COLO668 (cell line): ENCODE measurements at regions not wholly inside any gene's neighbourhood (a gene's known extent, or its start where the extent isn't known, plus 50 kb on each side); places are given as distances from the start of the nearest gene placed in this dataset.
"Not testable (repeated sequence)": the region's sequence is repeated elsewhere in the genome, so short reads cannot be mapped to it uniquely, and the experiment has no call there.

Experiments used
- DNase-seq: peaks from one replicate; lab custom pipeline; 2025; ENCODE audit not compliant: unreplicated experiment; lab: John Stamatoyannopoulos, UW

DNA sequence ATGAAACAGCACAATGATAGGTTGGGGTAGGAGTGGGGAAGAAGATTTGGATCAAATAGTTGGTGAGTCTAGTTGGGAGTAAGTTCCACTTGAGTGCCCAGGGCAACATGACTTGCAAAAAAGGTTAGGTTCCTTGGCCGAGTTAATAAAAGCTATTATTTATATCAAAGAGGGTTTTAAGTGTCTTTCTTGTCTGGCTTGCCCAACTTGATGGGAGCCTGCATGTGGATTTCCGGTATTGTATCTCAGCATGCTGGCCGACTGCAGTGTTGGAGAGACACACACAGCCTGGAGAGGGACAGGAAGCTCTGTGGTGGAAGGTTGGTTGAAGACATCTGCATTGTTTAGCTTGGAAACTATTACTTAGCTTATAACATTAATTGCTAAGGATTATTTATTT, 449.5 kb upstream of the TBL1XR1 start:
- DNase-seq: no peak

GRCh38 chr3:177647341-177647740, 450.1 kb upstream of the TBL1XR1 start:
- DNase-seq: no peak

DNA sequence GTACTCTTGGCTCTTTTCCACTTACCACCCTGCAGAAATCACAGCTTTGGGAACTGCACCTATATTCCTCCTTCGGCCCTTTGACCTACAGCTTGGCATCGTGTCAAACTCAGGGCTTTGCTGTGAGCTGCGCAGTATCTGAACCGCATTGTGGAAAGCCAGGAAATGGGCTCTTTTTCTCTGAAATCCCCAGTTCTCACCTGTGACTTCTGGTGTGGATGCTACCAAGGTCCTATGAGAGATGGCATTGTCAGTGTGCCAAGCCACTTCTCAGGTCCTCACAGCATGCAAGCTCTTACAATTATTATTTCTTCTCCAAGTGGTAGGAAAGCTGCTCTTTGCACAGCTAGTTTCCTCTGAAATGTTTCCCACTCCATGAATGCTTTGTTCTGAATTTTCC, 450.6 kb upstream of the TBL1XR1 start:
- DNase-seq: no peak

DNA sequence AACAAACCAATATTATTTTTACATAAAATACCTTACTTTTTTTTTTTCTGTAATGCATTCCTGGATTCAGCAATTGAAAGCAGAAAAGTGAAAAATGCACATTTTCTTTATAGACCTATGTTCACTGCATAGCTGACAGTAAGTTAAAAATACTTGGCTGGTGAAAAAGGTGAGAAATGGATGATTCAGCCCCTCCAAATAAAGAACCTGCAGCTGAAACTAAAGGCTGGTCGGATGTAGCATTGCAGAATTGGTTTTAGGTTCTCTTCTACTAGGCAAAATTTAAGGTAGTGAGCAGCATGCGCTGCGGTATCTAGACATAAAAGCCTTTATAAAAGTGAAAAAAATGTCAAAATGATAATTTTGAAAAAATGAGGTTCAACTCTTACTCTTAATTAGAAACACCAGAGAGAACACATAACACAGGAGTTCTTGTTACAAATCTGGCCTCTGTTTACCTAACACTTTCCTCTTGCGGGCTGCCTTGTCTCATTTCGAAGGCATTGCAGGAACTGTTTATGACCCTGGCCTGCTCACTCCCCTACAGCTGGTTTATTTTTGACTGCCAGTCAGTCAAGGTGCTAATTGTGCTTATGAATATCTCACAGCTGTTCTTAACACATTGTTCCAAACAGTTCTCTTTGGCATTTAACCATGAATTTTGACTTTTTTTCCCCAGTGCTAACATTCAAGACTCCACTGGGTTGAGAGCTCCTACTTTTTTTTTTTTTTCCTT, 455.4 kb upstream of the TBL1XR1 start:
- no peak for DNase-seq

DNA sequence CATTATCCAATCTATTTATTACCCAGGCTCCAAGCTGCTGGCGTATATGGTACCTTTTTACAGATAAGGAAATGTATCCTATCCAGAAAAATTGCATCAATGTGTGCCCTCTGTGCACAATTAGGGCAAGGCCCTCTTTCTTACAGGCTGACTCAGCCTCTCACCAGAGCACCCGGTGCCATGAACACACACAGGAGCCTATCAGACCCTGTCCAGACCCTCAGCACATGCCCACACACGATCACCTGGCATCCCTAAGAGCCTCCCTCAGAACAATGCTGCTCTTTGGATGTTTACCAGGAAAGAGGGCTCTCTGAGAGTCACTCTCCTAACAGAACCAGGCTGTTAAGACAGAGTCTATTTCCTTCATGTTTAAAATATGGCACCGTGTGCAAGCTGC, 460.0 kb upstream of the TBL1XR1 start:
- DNase-seq: no peak

DNA sequence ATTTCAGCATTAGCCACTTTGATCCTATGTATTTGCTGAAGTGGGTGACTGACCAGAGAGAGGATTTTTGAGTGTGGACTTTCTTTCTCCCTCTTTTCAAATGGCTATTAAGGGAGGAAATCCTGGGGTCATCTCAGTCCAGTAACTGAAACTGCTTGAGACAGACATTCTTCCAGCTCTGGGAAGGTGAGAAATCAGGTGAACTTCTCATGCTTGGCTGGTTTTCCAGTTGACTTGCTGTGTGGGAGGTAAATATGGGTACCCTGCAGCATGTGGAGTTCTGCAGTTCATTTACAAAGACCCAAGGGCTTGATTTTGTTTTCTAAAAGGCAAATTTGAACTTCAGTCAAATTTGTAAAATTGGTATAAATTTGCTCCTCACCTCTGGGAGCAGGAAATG, 461.1 kb upstream of the TBL1XR1 start:
- no peak for DNase-seq

DNA sequence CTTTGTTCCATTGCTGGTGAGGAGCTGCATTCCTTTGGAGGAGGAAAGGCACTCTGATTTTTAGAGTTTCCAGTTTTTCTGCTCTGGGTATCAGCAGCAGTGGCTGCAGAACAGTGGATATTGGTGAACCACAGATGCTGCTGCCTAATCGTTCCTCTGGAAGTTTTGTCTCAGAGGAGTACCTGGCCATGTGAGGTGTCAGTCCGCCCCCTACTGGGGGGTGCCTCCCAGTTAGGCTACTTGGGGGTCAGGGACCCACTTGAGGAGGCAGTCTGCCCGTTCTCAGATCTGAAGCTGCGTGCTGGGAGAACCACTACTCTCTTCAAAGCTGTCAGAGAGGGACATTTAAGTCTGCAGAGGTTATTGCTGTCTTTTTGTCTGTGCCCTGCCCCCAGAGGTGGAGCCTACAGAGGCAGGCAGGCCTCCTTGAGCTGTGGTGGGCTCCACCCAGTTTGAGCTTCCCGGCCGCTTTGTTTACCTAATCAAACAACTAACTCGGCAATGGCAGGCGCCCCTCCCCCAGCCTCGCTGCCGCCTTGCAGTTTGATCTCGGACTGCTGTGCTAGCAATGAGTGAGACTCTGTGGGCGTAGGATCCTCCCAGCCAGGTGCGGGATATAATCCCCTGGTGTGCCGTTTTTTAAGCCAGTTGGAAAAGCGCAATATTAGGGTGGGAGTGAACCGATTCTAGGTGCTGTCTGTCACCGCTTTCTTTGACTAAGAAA, 467.3 kb upstream of the TBL1XR1 start:
- DNase-seq: not testable (repeated sequence)

DNA sequence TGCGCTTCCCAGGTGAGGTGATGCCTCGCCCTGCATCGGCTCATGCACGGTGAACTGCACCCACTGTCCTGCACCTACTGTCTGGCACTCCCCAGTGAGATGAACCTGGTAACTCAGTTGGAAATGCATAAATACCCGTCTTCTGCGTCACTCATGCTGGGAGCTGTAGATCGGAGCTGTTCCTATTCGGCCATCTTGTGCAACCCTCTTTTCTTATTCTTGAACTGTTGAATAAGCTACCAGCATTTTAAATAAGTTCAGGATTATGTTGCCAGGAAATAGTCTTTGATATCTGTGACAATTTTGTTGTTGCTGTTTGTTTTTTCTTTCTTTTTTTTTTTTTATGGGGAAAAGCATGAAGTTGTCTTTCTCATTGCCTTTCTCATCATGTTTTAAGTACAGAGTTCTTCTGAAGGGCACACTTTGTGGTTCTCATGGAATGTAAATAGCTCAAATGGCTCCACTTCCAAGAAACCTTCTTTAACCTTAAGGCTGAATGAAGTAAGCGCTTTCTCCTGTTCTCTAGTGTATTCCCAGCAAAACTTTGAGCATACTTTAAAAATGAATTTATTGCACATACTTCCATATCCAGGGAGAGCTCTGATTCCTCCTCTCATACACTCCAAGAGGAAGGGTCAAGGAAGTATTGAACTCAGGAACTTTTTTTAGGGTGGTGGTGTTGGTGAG, 468.0 kb upstream of the TBL1XR1 start:
- DNase-seq: no peak

DNA sequence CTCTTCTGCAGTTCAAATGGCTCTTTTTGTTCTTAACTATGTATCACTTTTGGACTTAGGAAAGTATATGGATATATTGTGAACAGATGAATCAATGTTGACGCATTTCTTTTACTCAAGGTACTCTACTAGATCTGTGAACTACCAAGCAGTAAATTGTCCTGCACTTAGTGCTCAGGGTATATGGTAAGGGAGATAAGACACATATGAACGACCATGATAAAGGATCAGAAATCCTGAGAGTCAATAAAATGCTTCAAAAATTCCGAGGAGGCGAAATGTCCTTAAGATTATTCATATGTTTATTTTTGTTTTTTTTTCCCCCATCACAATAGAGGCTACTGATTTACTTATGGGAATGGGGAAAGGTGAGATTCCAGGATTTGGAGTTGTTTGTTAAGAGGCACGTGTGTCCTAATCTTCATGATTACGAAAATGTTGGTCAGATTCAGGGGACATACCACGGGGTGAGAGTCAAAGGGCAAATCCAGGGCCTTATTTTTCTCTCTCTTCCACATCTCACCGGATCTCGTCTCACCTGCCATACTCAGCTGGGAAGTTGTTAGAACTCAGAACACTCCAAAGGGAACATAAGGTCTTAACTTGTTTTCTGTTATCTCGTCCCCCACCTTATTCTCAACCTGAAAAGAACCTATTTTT, 475.1 kb upstream of the TBL1XR1 start:
- no peak for DNase-seq

DNA sequence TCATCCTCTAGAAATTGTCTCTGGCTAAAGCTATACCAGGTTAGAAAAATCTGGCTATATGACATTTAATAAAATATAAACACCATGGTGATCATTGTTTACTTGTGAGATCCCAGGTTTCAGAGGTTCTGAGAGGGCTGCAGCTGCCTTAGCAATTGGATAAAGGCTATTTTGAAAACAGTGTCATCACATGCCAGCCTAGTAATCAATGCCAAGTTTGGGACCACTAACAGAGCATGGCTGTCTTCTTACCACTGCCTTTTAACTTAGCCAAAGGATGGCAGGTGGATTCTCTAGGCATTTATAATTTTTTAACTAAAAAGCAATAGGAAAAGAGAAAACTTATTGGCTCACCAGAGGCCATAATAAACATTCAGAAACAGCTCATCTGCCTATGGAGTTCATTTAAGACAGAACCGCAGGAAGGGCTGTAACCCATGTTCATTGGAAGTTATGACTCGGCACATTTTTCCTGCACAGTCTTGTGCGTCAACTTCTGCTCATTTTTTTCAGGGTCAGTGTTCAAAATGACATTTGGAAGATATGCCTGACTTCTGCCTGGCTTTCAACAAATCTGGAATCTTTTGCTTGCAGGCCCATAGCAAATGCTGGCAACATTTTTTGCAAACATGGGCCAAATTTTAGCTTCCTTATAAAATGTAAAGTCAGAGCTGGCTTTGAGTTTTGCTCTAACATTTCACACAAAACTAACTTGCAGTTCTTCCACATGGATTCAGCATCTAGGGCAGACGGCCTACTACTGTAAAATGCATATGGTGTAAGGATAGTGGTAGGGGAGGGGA, 476.0 kb upstream of the TBL1XR1 start:
- no peak for DNase-seq

DNA sequence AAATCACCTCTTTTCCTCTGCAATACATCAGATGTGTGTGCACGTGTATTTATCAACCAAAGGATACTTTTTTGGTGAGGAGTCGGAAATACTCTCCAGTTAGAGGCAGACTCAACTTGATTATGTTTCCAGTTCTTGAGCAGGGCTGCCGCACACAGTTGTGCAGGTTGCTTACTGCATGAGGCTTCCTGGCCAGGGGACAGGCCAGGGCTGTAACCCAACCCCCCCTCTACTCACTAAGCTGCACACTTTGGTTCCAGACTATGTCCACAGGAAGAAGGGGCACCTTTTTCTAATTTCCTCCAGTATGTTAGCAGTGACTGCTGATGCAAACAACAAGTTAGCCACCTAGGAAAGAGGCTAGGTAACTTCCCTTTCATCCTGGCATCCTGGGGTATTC, 476.9 kb upstream of the TBL1XR1 start:
- no peak for DNase-seq

GRCh38 chr3:177676148-177676547, 478.9 kb upstream of the TBL1XR1 start:
- DNase-seq: no peak

- DNase-seq: peak; percentile 25
Measured at GRCh38 chr3:177676947-177677587, 479.8 kb upstream of the TBL1XR1 start.

GRCh38 chr3:177679568-177680471, 482.5 kb upstream of the TBL1XR1 start:
- no peak for DNase-seq

GRCh38 chr3:177680472-177680821, 483.2 kb upstream of the TBL1XR1 start:
- DNase-seq: no peak

DNA sequence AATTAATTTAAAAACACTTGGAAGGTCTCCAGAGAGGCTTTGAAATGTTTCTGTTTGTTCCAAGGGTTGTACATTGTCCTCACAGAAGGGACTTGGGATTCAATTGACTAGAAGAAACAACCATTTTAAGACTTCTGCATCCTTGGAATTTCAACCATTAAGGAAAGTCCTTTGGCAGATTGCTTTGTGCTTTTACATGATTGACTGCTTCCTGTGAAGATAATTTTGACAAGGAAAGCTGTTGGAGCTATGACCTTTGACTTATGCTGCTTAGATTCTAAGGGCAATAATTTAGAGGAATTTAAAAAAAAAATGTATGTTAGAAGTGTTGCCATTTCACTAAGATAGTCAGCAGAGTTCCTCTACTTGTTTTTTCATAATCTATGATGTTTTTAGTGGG, 483.9 kb upstream of the TBL1XR1 start:
- DNase-seq: no peak

DNA sequence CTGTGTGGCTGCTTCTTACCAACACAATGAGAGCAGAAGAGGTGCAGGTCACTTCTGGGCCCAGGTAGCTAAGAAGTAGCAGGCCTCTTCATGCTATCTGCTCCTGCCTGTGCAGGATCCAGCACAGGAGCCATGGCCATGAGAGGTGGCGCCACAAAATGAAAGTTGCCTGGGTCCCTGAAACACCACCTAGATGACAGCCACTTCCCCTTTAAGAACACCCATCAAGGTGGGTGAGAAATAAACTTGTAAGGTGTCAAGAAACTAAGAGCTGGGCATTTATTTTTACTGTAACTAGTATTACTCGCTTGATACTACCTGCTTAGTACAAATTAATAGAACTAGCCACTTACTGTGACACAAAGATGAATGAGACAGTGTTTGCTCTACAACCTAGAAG, 484.6 kb upstream of the TBL1XR1 start:
- DNase-seq: no peak

DNA sequence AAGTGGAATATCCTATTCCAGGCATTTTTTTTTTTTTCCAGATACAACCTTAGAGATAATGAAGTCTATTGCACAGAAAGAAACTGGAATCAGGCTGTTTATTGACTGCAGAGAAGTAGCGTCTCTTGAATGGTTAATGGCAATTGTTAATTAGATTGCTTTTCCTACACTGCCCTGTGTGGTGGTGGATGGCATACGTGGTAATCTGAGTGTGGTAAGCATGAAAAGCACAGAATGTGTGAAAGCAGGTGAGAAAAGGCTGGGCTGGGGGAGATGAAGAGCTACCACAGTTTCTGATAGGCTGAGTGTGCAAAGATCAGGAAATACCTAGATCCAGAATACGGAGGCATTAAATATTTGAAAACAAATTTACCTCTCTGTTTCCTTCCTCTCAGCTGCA, 486.3 kb upstream of the TBL1XR1 start:
- DNase-seq: no peak

DNA sequence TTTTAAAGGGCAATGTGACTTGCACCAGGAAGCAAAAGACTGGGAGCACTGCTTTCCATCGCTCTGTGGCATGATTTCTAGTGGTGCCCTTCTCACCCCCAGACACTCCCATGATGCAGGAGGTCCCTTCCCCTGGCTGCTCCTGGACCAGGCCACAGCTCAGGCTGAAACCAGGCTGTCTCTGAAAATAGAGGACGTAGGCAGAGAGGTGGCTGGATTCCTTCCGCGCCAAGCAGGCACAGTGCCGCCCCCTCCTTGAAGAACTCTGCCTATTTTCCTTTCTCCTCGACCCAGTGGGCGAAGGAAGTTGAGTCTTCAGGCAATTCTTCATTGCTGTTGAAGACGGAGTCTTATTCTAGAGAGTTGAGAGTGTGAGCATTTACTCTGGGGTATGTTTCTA, 489.4 kb upstream of the TBL1XR1 start:
- DNase-seq: no peak
